Mesodermal cell (in vitro differentiated cells): ENCODE measurements at regions not wholly inside any gene's neighbourhood (a gene's known extent, or its start where the extent isn't known, plus 50 kb on each side); places are given as distances from the start of the nearest gene placed in this dataset.
"Not testable (repeated sequence)": the region's sequence is repeated elsewhere in the genome, so short reads cannot be mapped to it uniquely, and the experiment has no call there.

Experiments
- H3K27ac ChIP-seq: 2 replicates; pipeline ENCODE4 v1.7.0; 2013; ENCODE audit warnings: mild to moderate bottlenecking, low read depth, low read length, moderate library complexity; ENCODE audit not compliant: severe bottlenecking
- H3K36me3 ChIP-seq: 2 replicates; pipeline ENCODE4 v1.7.1; 2013; ENCODE audit warnings: mild to moderate bottlenecking, low read length, moderate library complexity; ENCODE audit not compliant: control insufficient read depth, insufficient read depth
- H3K4me1 ChIP-seq: one replicate; pipeline ENCODE4 v1.7.1; 2013; ENCODE audit warnings: mild to moderate bottlenecking, low read length; ENCODE audit not compliant: insufficient read depth, control insufficient read depth, poor library complexity, severe bottlenecking
- H3K4me3 ChIP-seq: 2 replicates; pipeline ENCODE4 v1.7.0; 2013; ENCODE audit warnings: low read length, control low read depth, mild to moderate bottlenecking; ENCODE audit not compliant: insufficient read depth, poor library complexity, severe bottlenecking; ENCODE audit errors: extremely low read depth
- H3K9me3 ChIP-seq: 2 replicates; pipeline ENCODE4 v1.7.1; 2013; ENCODE audit warnings: mild to moderate bottlenecking, low read length, moderate library complexity; ENCODE audit not compliant: control insufficient read depth
- WGBS, 2 experiments: methylation state at CpG; one replicate each; pipeline ENCODE4 v1.1.5; 2013; ENCODE audit warnings: missing lambda C conversion rate in 2 of 2; ENCODE audit not compliant: insufficient coverage in 2 of 2; 5-methylcytosine and 5-hydroxymethylcytosine counted together

DNA sequence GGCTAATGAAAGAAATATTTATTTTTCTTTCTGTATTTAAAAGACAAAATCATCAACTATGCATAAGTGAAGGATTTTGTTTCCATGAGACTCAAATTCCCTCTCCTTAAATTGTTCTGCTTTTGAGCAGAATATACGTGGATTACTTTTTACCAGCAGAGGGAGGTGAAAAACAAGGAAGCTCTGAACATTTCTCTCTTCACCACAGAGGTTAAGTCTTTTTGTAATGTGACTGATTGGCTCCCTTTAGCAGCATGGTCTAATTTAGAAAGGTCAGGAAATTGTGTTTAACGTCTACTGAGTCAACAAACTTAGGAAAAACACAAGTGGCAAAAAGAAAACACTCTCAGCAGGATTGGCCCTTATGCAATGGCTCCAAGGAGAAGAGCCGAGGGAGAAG is 55.1 kb upstream of the F9 start:
- Histone ChIP-seq H3K9me3 (no peaks in the 10 kb centered on the region), H3K4me3 (no peak overlapping the region), H3K27ac (no peak overlapping the region), H3K36me3 (no peaks in the 10 kb centered on the region), H3K4me1 (no peaks in the 10 kb centered on the region)
- WGBS, 2 experiments: 60% methylated on average over 1 of the region's 3 CpGs; no CpG with 5 or more reads in 1 of the 2 experiments

DNA sequence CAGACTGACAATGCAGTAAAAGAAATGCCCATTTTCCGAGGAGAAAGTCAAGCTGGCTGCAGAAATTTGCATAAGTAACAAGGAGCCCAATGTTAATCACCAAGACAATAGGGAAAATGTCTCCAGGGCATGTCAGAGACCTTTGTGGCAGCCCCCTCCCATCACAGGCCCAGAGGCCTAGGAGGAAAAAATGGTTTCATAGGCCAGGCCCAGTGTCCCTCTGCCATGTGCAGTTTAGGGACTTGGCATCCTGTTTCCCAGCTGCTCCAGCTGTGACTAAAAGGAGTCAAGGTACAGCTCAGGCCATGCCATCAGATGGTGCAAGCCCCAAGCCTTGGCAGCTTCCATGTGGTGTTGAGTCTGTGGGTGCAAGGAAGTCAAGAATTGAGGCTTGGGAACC is 68.6 kb upstream of the F9 start:
- no CpG with 5 or more reads among the region's 1 CpG for WGBS, 2 experiments

DNA sequence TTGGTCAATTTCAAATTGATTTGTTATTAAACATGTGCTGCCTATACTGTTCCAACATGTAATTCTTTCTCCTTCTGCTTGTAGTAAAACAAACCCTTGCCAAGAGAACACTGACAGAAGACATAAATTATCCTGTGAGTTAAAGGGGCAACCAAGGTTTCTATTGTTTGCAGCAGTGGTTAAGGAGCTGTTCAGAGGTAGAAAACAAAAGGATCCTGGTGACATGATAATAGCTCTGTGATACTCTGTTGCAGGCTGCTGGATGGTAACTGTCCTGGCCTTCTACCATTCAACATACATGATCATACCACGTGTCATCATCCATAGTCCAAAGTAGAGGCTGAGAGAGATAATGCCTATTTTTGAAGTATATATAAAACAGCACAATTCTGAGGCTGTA is 75.8 kb upstream of the F9 start:
- no peaks in the 10 kb centered on the region for H3K9me3 ChIP-seq
- no CpG with 5 or more reads among the region's 1 CpG for WGBS, 2 experiments

More for the DNA sequence above, 68.6 kb upstream of the F9 start:
- not testable (repeated sequence) for H3K36me3 ChIP-seq, H3K27ac ChIP-seq, H3K4me1 ChIP-seq, H3K9me3 ChIP-seq, H3K4me3 ChIP-seq

GRCh38 chrX:139448996-139449395 is 81.5 kb upstream of the F9 start:
- Histone ChIP-seq H3K4me1 (no peaks in the 10 kb centered on the region), H3K36me3 (no peaks in the 10 kb centered on the region), H3K27ac (no peak overlapping the region), H3K9me3 (no peaks in the 10 kb centered on the region), H3K4me3 (no peak overlapping the region)
- 64 to 75% methylated on average over 2 of the region's 2 CpGs for WGBS, 2 experiments

More for the DNA sequence above, 75.8 kb upstream of the F9 start:
- no peaks in the 10 kb centered on the region for H3K36me3 ChIP-seq
- H3K4me1 ChIP-seq: no peaks in the 10 kb centered on the region
- no peak overlapping the region for H3K27ac ChIP-seq
- no peak overlapping the region for H3K4me3 ChIP-seq

DNA sequence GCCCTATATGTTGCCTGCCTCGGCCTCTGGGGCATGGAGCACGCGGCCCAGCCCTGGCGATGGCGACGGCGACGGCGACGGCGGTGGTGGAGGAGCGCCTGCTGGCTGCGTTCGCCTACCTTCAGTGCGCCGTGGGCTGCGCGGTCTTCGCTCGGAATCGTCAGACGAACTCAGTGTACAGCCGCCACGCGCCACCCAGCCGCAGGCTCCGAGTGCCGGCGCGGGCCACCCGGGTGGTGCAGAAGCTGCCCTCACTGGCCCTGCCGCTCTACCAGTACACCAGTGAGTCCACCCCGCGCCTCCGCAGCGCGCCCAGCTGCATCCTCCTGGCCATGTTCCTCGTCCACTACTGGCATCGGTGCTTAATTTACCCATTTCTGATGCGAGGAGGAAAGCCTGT is 83.7 kb upstream of the F9 start:
- Histone ChIP-seq H3K9me3 (no peaks in the 10 kb centered on the region), H3K27ac (no peak overlapping the region), H3K4me3 (no peak overlapping the region), H3K36me3 (no peaks in the 10 kb centered on the region), H3K4me1 (no peaks in the 10 kb centered on the region)
- 98 to 100% methylated on average over 8 to 24 of the region's 40 CpGs for WGBS, 2 experiments

- H3K4me1 ChIP-seq: no peaks in the 10 kb centered on the region
- H3K4me3 ChIP-seq: no peak overlapping the region
- H3K27ac ChIP-seq: no peak overlapping the region
- 15 to 60% methylated on average over 1 to 2 of the region's 2 CpGs for WGBS, 2 experiments
- no peaks in the 10 kb centered on the region for H3K36me3 ChIP-seq
- H3K9me3 ChIP-seq: no peaks in the 10 kb centered on the region
These were observed 100.6 kb upstream of the F9 start for GRCh38 chrX:139429913-139430312.

DNA sequence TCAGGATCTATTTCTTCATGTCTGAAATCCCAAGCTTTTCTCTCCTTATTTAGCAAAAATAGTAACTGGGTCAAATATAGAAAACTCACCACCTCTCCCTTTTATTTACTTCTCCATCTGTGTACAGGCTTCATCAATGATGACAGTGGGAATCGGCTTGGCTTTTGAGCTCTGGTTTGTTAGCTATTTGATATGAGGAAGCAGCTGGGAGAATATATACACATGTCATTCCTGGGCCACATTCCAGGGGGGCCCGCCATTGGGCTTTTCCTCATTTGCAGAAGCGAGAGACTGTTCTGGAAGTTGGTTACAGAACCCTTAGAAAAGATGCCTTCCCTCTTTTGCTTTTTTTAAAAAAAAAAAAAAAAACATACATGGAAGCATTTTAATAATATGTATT is 107.4 kb upstream of the F9 start:
- Histone ChIP-seq H3K4me1 (no peaks in the 10 kb centered on the region), H3K36me3 (no peaks in the 10 kb centered on the region), H3K9me3 (no peaks in the 10 kb centered on the region), H3K4me3 (no peak overlapping the region), H3K27ac (no peak overlapping the region)
- WGBS, 2 experiments: no CpG with 5 or more reads among the region's 3 CpGs

GRCh38 chrX:139398258-139398657 is 132.3 kb upstream of the F9 start:
- 100% methylated on average over 2 of the region's 2 CpGs; no CpG with 5 or more reads in 1 of the 2 experiments for WGBS, 2 experiments
- H3K4me3 ChIP-seq, H3K9me3 ChIP-seq, H3K4me1 ChIP-seq, H3K36me3 ChIP-seq, H3K27ac ChIP-seq: not testable (repeated sequence)

DNA sequence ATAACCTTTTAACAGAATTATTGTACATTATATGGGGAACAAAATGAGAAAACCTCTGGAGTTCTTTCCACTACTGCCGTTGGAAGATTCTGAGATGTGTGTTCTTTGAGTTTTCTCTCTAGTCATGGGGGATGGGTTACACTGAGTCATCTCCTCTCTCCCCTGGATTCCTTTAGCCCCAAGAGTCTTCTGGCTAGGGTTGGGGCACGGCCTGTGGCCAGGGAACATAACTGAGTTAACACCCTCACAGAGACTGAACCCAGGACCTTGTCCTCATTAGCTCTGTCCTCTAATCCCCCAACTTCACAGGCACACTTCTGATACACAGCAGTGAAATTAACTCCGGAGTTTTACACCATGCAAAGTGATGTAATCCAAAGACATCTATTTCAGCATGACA is 142.3 kb upstream of the F9 start:
- Histone ChIP-seq H3K27ac (no peak overlapping the region), H3K4me1 (peaks cover 4% of the 10 kb centered on the region), H3K4me3 (no peak overlapping the region), H3K9me3 (no peaks in the 10 kb centered on the region), H3K36me3 (no peaks in the 10 kb centered on the region)
- no CpG with 5 or more reads among the region's 3 CpGs for WGBS, 2 experiments

- Histone ChIP-seq H3K4me3 (no peak overlapping the region), H3K36me3 (no peaks in the 10 kb centered on the region), H3K27ac (no peak overlapping the region), H3K9me3 (no peaks in the 10 kb centered on the region), H3K4me1 (no peaks in the 10 kb centered on the region)
- 87 to 100% methylated on average over 1 to 7 of the region's 14 CpGs for WGBS, 2 experiments
These were observed 148.0 kb upstream of the F9 start for GRCh38 chrX:139382529-139382928.

DNA sequence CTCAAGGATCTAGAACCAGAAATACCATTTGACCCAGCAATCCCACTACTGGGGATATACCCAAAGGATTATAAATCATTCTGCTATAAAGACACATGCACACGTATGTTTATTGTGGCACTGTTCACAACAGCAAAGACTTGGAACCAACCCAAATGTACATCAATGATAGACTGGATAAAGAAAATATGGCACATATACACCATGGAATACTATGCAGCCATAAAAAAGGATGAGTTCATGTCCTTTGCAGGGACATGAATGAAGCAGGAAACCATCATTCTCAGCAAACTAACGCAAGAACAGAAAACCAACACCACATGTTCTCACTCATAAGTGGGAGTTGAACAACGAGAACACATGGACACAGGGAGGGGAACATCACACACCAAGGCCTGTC is 154.0 kb upstream of the F9 start:
- H3K27ac ChIP-seq, H3K4me3 ChIP-seq, H3K9me3 ChIP-seq, H3K4me1 ChIP-seq, H3K36me3 ChIP-seq: not testable (repeated sequence)
- WGBS, 2 experiments: no CpG with 5 or more reads among the region's 3 CpGs

GRCh38 chrX:139360356-139360755 is 170.2 kb upstream of the F9 start:
- Histone ChIP-seq H3K27ac (no peak overlapping the region), H3K36me3 (no peaks in the 10 kb centered on the region), H3K9me3 (no peaks in the 10 kb centered on the region)

More at GRCh38 chrX:139360356-139360755, 170.2 kb upstream of the F9 start:
- H3K4me3 ChIP-seq: no peak overlapping the region
- no peaks in the 10 kb centered on the region for H3K4me1 ChIP-seq
